ENCODE measurements at regions not wholly inside any gene's neighbourhood (a gene's known extent, or its start where the extent isn't known, plus 50 kb on each side); places are given as distances from the start of the nearest gene placed in this dataset.

DNA sequence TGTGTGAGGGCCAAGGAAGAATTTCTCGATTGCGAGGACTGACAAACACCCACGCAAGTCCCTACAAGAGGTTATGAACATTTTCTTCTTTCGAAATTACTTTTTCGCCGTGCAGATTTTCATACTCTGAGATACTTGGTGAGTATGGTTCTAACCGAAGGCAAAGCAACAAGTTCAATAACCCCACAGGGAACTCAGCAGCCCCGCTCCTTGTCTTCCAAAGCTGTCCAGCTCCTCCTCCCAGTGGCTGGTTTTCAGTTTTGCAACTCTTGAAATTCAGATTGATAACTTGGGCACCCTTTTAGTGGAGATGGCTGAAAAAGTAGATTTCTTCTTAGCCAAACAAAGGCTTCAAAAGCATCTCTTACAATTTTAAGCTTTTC, 154.4 kb downstream of the SETD4 start:
- ATAC-seq (ENCODE audit: insufficient read depth, low FRiP score) (no peak), DNase-seq (no peak)
- no peaks in the 10 kb centered on the region for H3K4me1 ChIP-seq (ENCODE audit: control insufficient read depth in 5 of 5, insufficient read depth in 5 of 5, low read length in 5 of 5)
- no peaks in the 10 kb centered on the region for H3K9me3 ChIP-seq (ENCODE audit: control insufficient read depth in 4 of 4, insufficient read depth in 3 of 4, low read length in 3 of 4)
- no peaks in the 10 kb centered on the region for H3K27me3 ChIP-seq (ENCODE audit: control insufficient read depth in 3 of 3, insufficient read depth in 3 of 3, low read length in 2 of 3)
- WGBS, 2 donors: 88 to 93% methylated on average over 8 of the region's 8 CpGs
- H3K4me3 ChIP-seq: no peak overlapping the region
- H3K27ac ChIP-seq (ENCODE audit: low read depth in 1 of 2, low read length in 1 of 2): no peak overlapping the region
- no peaks in the 10 kb centered on the region for H3K36me3 ChIP-seq (ENCODE audit: control insufficient read depth in 4 of 4, insufficient read depth in 4 of 4, low read length in 4 of 4)
- TF ChIP-seq, protein P1, sequence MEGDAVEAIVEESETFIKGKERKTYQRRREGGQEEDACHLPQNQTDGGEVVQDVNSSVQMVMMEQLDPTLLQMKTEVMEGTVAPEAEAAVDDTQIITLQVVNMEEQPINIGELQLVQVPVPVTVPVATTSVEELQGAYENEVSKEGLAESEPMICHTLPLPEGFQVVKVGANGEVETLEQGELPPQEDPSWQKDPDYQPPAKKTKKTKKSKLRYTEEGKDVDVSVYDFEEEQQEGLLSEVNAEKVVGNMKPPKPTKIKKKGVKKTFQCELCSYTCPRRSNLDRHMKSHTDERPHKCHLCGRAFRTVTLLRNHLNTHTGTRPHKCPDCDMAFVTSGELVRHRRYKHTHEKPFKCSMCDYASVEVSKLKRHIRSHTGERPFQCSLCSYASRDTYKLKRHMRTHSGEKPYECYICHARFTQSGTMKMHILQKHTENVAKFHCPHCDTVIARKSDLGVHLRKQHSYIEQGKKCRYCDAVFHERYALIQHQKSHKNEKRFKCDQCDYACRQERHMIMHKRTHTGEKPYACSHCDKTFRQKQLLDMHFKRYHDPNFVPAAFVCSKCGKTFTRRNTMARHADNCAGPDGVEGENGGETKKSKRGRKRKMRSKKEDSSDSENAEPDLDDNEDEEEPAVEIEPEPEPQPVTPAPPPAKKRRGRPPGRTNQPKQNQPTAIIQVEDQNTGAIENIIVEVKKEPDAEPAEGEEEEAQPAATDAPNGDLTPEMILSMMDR (IDR thresholded peaks at IDR 0.05; ENCODE audit: control extremely low read depth, extremely low read depth): no peak
- H3K9ac ChIP-seq (ENCODE audit: insufficient read depth in 1 of 2, low read length in 2 of 2): no peak overlapping the region

DNA sequence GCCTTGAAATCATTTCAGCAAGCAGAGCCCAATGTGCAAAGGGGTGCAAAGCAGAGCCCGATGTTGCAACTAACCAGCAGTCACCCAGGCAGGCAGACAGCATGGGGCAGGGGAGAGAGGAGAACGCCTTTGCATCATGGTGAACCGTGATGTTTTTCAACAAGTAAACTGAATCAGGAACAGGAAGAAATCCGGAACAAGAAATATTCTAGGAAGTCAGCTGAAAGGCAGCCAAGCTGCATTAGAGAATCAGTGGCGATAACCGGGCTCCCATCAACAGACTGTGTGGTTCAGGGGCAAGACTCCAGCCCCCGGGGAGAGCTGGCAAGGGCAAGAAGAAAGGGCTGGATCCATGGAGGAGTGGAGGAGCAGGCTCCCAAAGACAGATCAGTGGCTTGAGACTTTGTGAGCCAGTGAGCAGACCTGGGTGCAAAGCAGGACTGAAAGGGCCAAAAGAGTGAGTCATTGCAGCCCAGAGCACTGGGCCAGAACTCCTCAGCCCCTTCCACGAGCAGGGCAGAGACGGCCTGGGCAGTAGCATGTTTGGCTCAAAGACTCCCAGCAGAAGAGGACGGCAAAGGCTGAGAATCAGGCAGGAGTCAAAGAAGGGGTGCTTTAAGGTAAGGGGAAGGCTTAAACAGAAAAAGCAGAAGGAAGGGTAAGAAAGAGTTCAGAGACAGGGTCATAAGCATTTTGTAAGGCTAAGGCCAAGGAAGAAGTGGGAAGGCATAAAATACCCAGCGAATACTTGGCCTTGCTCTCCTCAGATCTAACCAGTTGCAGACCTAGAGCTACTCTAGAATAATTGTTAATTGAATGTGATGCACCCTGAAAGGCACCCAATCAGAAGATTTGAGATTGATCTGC, 155.0 kb downstream of the SETD4 start:
- WGBS, 2 donors: 54 to 59% methylated on average over 11 of the region's 11 CpGs
- Histone ChIP-seq H3K27ac (ENCODE audit: low read depth in 1 of 2, low read length in 1 of 2) (peak overlapping the region in 1 of 2 donors; percentile 26), H3K4me3 (no peak overlapping the region), H3K36me3 (ENCODE audit: control insufficient read depth in 4 of 4, insufficient read depth in 4 of 4, low read length in 4 of 4) (no peaks in the 10 kb centered on the region), H3K9ac (ENCODE audit: insufficient read depth in 1 of 2, low read length in 2 of 2) (no peak overlapping the region), H3K27me3 (ENCODE audit: control insufficient read depth in 3 of 3, insufficient read depth in 3 of 3, low read length in 2 of 3) (no peaks in the 10 kb centered on the region), H3K9me3 (ENCODE audit: control insufficient read depth in 4 of 4, insufficient read depth in 3 of 4, low read length in 3 of 4) (no peaks in the 10 kb centered on the region), H3K4me1 (ENCODE audit: control insufficient read depth in 5 of 5, insufficient read depth in 5 of 5, low read length in 5 of 5) (no peaks in the 10 kb centered on the region)
- DNase-seq (no peak), ATAC-seq (ENCODE audit: insufficient read depth, low FRiP score) (peak; percentile 79)
- TF ChIP-seq, protein P1 (IDR thresholded peaks at IDR 0.05; ENCODE audit: control extremely low read depth, extremely low read depth): no peak

DNA sequence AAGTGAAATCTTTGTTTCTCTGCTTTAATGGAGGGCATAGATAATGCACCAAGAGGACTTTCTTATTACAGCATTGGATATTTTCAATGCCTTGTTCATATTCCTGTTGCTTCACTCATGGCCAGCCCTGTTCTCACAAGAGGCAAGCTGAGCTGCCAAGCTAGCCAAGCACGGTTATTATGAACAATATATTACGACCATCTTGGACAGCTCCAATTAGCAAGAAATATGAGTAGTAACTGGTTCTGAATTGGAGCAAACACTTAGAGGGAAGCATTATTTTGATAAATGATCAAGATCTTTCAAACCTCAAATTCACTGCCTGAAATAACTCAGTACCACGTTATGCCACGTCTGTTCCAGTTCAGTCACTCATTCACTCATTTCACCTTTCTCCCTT, 159.8 kb downstream of the SETD4 start:
- H3K9me3 ChIP-seq (ENCODE audit: control insufficient read depth in 4 of 4, insufficient read depth in 3 of 4, low read length in 3 of 4): peaks cover 0 to 3% (median 1%) of the 10 kb centered on the region in 4 donors
- DNase-seq: no peak
- no peak overlapping the region for H3K4me3 ChIP-seq
- no peak for ATAC-seq (ENCODE audit: insufficient read depth, low FRiP score)
- no peaks in the 10 kb centered on the region for H3K36me3 ChIP-seq (ENCODE audit: control insufficient read depth in 4 of 4, insufficient read depth in 4 of 4, low read length in 4 of 4)
- TF ChIP-seq, protein P1 (IDR thresholded peaks at IDR 0.05; ENCODE audit: control extremely low read depth, extremely low read depth): no peak
- no peak overlapping the region for H3K9ac ChIP-seq (ENCODE audit: insufficient read depth in 1 of 2, low read length in 2 of 2)
- 71 to 81% methylated on average over 4 of the region's 4 CpGs for WGBS, 2 donors
- H3K27me3 ChIP-seq (ENCODE audit: control insufficient read depth in 3 of 3, insufficient read depth in 3 of 3, low read length in 2 of 3): no peaks in the 10 kb centered on the region
- H3K27ac ChIP-seq (ENCODE audit: low read depth in 1 of 2, low read length in 1 of 2): no peak overlapping the region
- H3K4me1 ChIP-seq (ENCODE audit: control insufficient read depth in 5 of 5, insufficient read depth in 5 of 5, low read length in 5 of 5): no peaks in the 10 kb centered on the region
